K562 (cell line): ENCODE measurements at regions not wholly inside any gene's neighbourhood (a gene's known extent, or its start where the extent isn't known, plus 50 kb on each side); places are given as distances from the start of the nearest gene placed in this dataset.

Experiments
- ATAC-seq: fragments of 200-7000 bp; cut with Tn5 transposase; 3 replicates; pipeline ENCODE4 v1.9.1; 2020; ENCODE audit warnings: moderate library complexity
- BruUV-seq: library from RNA; stranded (reverse); fragments of 400-500 nt; replicated peaks from 2 replicates; lab custom pipeline; 2021; lab: Mats Ljungman, UMichigan
- CTCF ChIA-PET: fragments of 300-600 bp; formaldehyde crosslinking; extraction: SDS; loops from one replicate; lab custom pipeline; 2021; ENCODE audit warnings: low intra/inter-chr PET ratio; lab: Yijun Ruan, JAX
- POLR2A ChIA-PET: fragments of 300-600, 350-650 bp; sonication (Branson Sonifier 250); formaldehyde crosslinking; extraction: SDS; loops from one replicate; lab custom pipeline; 2021; ENCODE audit warnings: antibody characterized with exemption, inconsistent platforms; lab: Yijun Ruan, JAX
- DNase-seq, 4 experiments: peaks; one replicate each; pipeline versions ENCODE4 v3.0.0 to v3.0.0-alpha.2; 2011 to 2018; ENCODE audit warnings: low spot score in 3 of 4, mixed read lengths in 3 of 4; ENCODE audit errors: extremely low read depth in 1 of 4
- FAIRE-seq: peaks from 2 replicates; lab custom pipeline; 2011; peaks lifted over from hg19 to GRCh38; lab: Jason Lieb, UNC
- H2AFZ ChIP-seq: 2 replicates; pipeline ENCODE4 v1.6.0; 2011; ENCODE audit warnings: low read depth, low read length, control low read depth, inconsistent platforms
- H3K27ac ChIP-seq: fragments of 200-600 bp; 3 replicates; pipeline ENCODE4 v1.8.0; 2011; ENCODE audit warnings: low read depth, mild to moderate bottlenecking, control low read depth, inconsistent platforms, low read length, moderate library complexity, mixed read lengths; ENCODE audit errors: extremely low read depth
- H3K27me3 ChIP-seq, 2 experiments: fragments of 300-600 bp in 1 of 2; 2 replicates in 1 of 2; 3 replicates in 1 of 2; pipeline versions ENCODE4 v1.6.0 to v1.8.0; 2011; ENCODE audit warnings: inconsistent platforms in 2 of 2, low read length in 2 of 2, mild to moderate bottlenecking in 1 of 2, mixed read lengths in 1 of 2, moderate library complexity in 1 of 2; ENCODE audit not compliant: control insufficient read depth in 2 of 2, insufficient read depth in 2 of 2
- H3K36me3 ChIP-seq: fragments of 300-600 bp; 3 replicates; pipeline ENCODE4 v1.8.0; 2011; ENCODE audit warnings: mild to moderate bottlenecking, low read length, inconsistent platforms; ENCODE audit not compliant: control insufficient read depth, insufficient read depth
- H3K4me1 ChIP-seq, 2 experiments: fragments of 200-600 bp in 1 of 2; replicated peaks in 1 of 2; 2 replicates in 1 of 2; 3 replicates in 1 of 2; pipeline versions ENCODE4 v1.5.1 to v1.8.0; 2011; ENCODE audit warnings: inconsistent platforms in 2 of 2, low read length in 2 of 2, mild to moderate bottlenecking in 1 of 2, mixed read lengths in 1 of 2, moderate library complexity in 1 of 2; ENCODE audit not compliant: control insufficient read depth in 2 of 2, insufficient read depth in 2 of 2
- H3K4me2 ChIP-seq: 2 replicates; pipeline ENCODE4 v1.6.1; 2011; ENCODE audit warnings: low read length, control low read depth, inconsistent platforms, mixed read lengths; ENCODE audit not compliant: insufficient read depth
- H3K4me3 ChIP-seq: fragments of 200-600 bp; sonication (generic), shearing (Covaris generic); 2 replicates; pipeline ENCODE4 v1.5.1; 2016; ENCODE audit warnings: control low read depth, inconsistent platforms
- H3K79me2 ChIP-seq: fragments of 200-600 bp; 3 replicates; pipeline ENCODE4 v1.8.0; 2011; ENCODE audit warnings: low read length, inconsistent platforms; ENCODE audit not compliant: control insufficient read depth, insufficient read depth
- H3K9ac ChIP-seq, 2 experiments: 2 replicates each; pipeline versions ENCODE4 v1.6.0 to v1.6.1; 2011; ENCODE audit warnings: low read depth in 2 of 2, low read length in 2 of 2, control low read depth in 1 of 2, inconsistent platforms in 1 of 2, mild to moderate bottlenecking in 1 of 2, mixed read lengths in 1 of 2; ENCODE audit not compliant: insufficient read depth in 1 of 2
- H3K9me1 ChIP-seq: one replicate; pipeline ENCODE4 v1.6.0; 2011; ENCODE audit warnings: inconsistent platforms, mild to moderate bottlenecking, low read length, moderate library complexity; ENCODE audit not compliant: control insufficient read depth, insufficient read depth
- H3K9me3 ChIP-seq: replicated peaks from 2 replicates; pipeline ENCODE4 v1.5.1; 2011; ENCODE audit warnings: low read depth, low read length, inconsistent platforms; ENCODE audit not compliant: control insufficient read depth, insufficient read depth
- H4K20me1 ChIP-seq: replicated peaks from 2 replicates; pipeline ENCODE4 v1.6.1; 2011; ENCODE audit warnings: low read length, inconsistent platforms, mixed read lengths; ENCODE audit not compliant: control insufficient read depth, insufficient read depth
- ARID3B ChIP-seq: fragments of 250-450 bp; sonication (Bioruptor Pico); IDR thresholded peaks from 2 replicates; pipeline ENCODE4 v1.4.0; 2020; ENCODE audit warnings: borderline replicate concordance
- FOXA1 ChIP-seq: fragments of 450-650 bp; IDR thresholded peaks from 2 replicates; pipeline ENCODE4 v1.6.1; 2016; ENCODE audit warnings: mild to moderate bottlenecking, borderline replicate concordance
- MBD1 ChIP-seq: fragments of 250-450 bp; sonication (Bioruptor Pico); IDR thresholded peaks from 2 replicates; pipeline ENCODE4 v1.8.0; 2022; ENCODE audit warnings: inconsistent platforms
- RBM22 ChIP-seq: fragments of 200-400 bp; formaldehyde crosslinking; IDR thresholded peaks from 2 replicates; pipeline ENCODE4 v1.6.1; 2018; ENCODE audit warnings: low read length, low read depth; ENCODE audit not compliant: poor library complexity, severe bottlenecking
- ZNF764 ChIP-seq: fragments of 250-450 bp; sonication (Bioruptor Pico); IDR thresholded peaks from 2 replicates; pipeline ENCODE4 v1.4.0; 2020; ENCODE audit warnings: low read depth, mild to moderate bottlenecking, moderate library complexity
- WGBS: fragments of 100-300 bp; shearing (Covaris generic); methylation state at CpG from one replicate; pipeline ENCODE4 v1.1.6; 2016; ENCODE audit warnings: low coverage, mixed read lengths; ENCODE audit not compliant: insufficient coverage; ENCODE audit errors: missing lambda C conversion rate; 5-methylcytosine and 5-hydroxymethylcytosine counted together
- in situ Hi-C: fragments of 300-500 bp; cut with MboI; formaldehyde crosslinking; loops from 4 replicates; pipeline ENCODE4 v1.15.0; 2018; ENCODE audit warnings: inconsistent platforms, mixed read lengths
- intact Hi-C: fragments of 100-400 bp; cut with micrococcal nuclease; formaldehyde crosslinking; loops from 2 replicates; pipeline ENCODE4 v1.14.2; 2022
- TF ChIP-seq, protein P1 (sequence below): fragments of 450-650 bp; IDR thresholded peaks from 2 replicates; pipeline ENCODE4 v1.7.1; 2018; ENCODE audit warnings: mild to moderate bottlenecking, low read depth; ENCODE audit not compliant: partially characterized antibody

DNA sequence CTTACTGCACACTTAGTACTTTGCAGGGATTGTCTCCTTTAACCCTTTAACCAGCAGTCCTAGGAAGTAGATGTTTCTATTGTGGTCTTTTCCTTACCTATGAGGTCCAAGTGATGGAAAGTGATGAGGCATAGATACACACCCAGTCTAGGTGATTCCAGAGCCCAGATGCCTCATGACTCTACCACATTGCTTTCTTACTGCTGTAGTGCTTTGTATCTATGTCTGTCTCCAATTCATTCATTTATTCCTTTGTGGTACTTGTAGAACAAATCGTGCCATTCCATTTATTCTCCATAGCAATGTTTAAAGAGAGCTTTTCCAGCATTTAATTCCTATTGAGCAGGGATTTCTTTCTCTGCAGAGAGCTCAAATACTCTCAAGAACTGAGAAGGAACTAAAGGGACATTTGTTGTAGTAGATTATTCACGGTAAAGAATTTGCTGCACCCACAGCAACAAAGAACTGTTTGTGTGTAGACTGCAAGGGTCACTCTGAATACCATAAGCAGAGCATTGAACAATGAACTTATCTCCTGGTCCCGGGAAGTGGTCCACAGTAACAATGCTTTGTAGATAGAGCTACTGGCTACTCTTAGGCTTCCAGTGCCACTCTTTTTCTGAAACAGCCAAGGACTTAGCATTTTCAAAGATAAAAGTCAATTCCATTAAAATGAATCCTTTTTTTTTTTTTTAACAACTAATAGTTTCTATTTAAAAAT, 337.0 kb downstream of the PTEN start:
- in situ Hi-C loops = no loop called here
- FAIRE-seq = no peak

More for the DNA sequence above, 337.0 kb downstream of the PTEN start:
- no peaks in the 10 kb centered on the region for H3K79me2 ChIP-seq
- ATAC-seq = no peak
- H2AFZ ChIP-seq = no peak overlapping the region
- no peak overlapping the region for H3K4me2 ChIP-seq
- DNase-seq = no peak
- BruUV-seq = no TSS peak
- no peak overlapping the region for H3K27ac ChIP-seq
- H3K27me3 ChIP-seq = no peaks in the 10 kb centered on the region; a peak in 1 of 5 replicates
- H3K36me3 ChIP-seq = no peaks in the 10 kb centered on the region
- ChIA-PET POLR2A (no interaction called here), CTCF (no interaction called here)
- TF ChIP-seq ZNF764 (CRISPR knock-in tag) (no peak), MBD1 (CRISPR knock-in tag) (no peak), ARID3B (no peak), RBM22 (no peak), FOXA1 (no peak)
- TF ChIP-seq, protein P1, sequence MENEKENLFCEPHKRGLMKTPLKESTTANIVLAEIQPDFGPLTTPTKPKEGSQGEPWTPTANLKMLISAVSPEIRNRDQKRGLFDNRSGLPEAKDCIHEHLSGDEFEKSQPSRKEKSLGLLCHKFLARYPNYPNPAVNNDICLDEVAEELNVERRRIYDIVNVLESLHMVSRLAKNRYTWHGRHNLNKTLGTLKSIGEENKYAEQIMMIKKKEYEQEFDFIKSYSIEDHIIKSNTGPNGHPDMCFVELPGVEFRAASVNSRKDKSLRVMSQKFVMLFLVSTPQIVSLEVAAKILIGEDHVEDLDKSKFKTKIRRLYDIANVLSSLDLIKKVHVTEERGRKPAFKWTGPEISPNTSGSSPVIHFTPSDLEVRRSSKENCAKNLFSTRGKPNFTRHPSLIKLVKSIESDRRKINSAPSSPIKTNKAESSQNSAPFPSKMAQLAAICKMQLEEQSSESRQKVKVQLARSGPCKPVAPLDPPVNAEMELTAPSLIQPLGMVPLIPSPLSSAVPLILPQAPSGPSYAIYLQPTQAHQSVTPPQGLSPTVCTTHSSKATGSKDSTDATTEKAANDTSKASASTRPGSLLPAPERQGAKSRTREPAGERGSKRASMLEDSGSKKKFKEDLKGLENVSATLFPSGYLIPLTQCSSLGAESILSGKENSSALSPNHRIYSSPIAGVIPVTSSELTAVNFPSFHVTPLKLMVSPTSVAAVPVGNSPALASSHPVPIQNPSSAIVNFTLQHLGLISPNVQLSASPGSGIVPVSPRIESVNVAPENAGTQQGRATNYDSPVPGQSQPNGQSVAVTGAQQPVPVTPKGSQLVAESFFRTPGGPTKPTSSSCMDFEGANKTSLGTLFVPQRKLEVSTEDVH = no peak
- H3K9me1 ChIP-seq = no peaks in the 10 kb centered on the region
- H4K20me1 ChIP-seq = no peaks in the 10 kb centered on the region
- H3K4me3 ChIP-seq = no peak overlapping the region
- H3K9ac ChIP-seq = no peak overlapping the region
- WGBS = 0% methylated on average over 3 of the region's 3 CpGs
- no peaks in the 10 kb centered on the region for H3K4me1 ChIP-seq
- intact Hi-C loops = no loop called here
- no peaks in the 10 kb centered on the region for H3K9me3 ChIP-seq
